ENCODE measurements at regions not wholly inside any gene's neighbourhood (a gene's known extent, or its start where the extent isn't known, plus 50 kb on each side); places are given as distances from the start of the nearest gene placed in this dataset.

DNA sequence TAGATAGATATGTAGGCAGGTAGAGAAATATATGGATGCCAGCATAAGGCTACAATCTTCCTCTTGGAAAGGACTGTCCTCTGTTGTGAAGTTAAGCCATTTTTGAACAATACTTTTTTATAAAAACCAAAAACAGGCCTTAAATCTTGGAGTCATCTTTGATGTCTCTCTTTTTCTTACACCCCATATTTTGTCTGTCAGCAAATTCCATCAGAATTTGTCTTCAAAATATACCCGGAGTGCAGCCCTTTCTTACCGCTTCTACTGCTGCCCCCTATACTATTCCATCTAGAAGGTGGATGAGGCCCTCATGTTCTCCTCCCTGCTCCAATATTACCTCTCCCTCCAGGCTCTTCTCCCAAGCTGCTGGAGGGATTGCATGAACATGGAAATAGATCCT lies 326.5 kb downstream of the HAPSTR1 start:
- no peaks in the 10 kb centered on the region for H3K27me3 ChIP-seq (ENCODE audit: control insufficient read depth, insufficient read depth, low read length)
- H3K4me3 ChIP-seq (ENCODE audit: insufficient read depth, low read depth, low read length): no peak overlapping the region
- no peaks in the 10 kb centered on the region for H3K36me3 ChIP-seq (replicated peaks; ENCODE audit: control insufficient read depth, insufficient read depth, low read length)
- DNase-seq: no peak

- DNase-seq: no peak
- Histone ChIP-seq H3K4me3 (ENCODE audit: insufficient read depth, low read depth, low read length) (no peak overlapping the region), H3K27me3 (ENCODE audit: control insufficient read depth, insufficient read depth, low read length) (no peaks in the 10 kb centered on the region), H3K36me3 (replicated peaks; ENCODE audit: control insufficient read depth, insufficient read depth, low read length) (no peaks in the 10 kb centered on the region)
Measured at GRCh38 chr16:9419161-9419560, 327.7 kb downstream of the HAPSTR1 start.

GRCh38 chr16:9422762-9423513 lies 331.5 kb downstream of the HAPSTR1 start:
- Histone ChIP-seq H3K36me3 (replicated peaks; ENCODE audit: control insufficient read depth, insufficient read depth, low read length) (no peaks in the 10 kb centered on the region), H3K4me3 (ENCODE audit: insufficient read depth, low read depth, low read length) (no peak overlapping the region), H3K27me3 (ENCODE audit: control insufficient read depth, insufficient read depth, low read length) (no peaks in the 10 kb centered on the region)
- DNase-seq: no peak

DNA sequence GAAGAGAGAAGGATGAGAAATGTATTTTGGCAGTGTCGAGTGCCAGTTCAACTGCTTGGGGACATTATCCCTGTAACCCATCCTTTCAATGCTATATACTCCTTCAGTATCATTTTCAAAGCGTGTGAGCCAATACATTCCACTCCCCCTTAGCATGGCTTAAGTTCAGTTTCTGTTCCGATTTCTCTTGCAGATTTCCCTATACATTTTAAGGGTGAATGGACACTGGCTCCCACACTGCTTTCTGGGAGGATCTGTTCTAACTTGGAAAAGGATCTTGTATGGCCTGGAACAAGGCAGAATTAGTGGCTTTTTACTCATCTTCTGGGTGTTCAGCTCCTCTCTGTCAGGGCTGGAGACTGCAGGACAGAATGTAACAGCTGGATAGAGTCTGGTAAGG lies 333.8 kb downstream of the HAPSTR1 start:
- H3K4me3 ChIP-seq (ENCODE audit: insufficient read depth, low read depth, low read length): no peak overlapping the region
- H3K36me3 ChIP-seq (replicated peaks; ENCODE audit: control insufficient read depth, insufficient read depth, low read length): no peaks in the 10 kb centered on the region
- DNase-seq: no peak
- H3K27me3 ChIP-seq (ENCODE audit: control insufficient read depth, insufficient read depth, low read length): no peaks in the 10 kb centered on the region

- H3K36me3 ChIP-seq (replicated peaks; ENCODE audit: control insufficient read depth, insufficient read depth, low read length): no peaks in the 10 kb centered on the region
- DNase-seq: peak; percentile 31
- H3K4me3 ChIP-seq (ENCODE audit: insufficient read depth, low read depth, low read length): no peak overlapping the region
- H3K27me3 ChIP-seq (ENCODE audit: control insufficient read depth, insufficient read depth, low read length): no peaks in the 10 kb centered on the region
Measured at GRCh38 chr16:9428355-9429005, 337.0 kb downstream of the HAPSTR1 start.

DNA sequence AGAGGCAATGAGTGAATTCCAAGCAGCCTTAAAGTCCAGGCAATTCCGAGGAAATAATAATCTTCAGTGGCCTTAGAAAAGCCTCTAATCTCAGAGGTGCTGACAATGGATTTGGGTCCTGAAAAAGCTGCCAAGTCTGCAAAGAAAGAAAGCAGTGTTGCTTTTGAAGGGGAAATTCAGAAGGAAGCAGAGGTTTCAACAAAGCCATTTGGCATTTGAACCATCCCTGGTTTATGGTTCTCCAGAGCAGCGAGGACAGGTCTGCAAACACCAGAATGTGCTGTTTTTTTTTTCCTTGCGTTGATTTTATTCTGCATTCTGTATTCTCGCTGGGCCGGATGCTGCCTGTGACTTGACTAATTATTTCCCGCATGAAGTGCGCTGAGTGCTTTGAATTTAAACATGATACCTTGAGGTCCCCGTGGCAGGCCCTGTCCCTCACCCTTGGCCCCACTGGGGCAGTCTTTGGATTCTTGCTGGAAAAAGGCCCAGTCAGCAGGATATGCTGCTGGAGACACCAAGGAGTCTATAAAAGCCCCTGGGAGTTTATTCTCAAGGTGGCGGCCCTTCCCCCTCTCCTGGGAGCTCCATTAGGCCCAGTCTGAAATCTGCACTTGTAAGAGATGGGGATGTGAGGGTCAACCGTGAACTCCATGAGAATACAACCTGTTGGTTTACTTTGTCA lies 338.3 kb downstream of the HAPSTR1 start:
- no peak overlapping the region for H3K4me3 ChIP-seq (ENCODE audit: insufficient read depth, low read depth, low read length)
- no peak for DNase-seq
- H3K27me3 ChIP-seq (ENCODE audit: control insufficient read depth, insufficient read depth, low read length): no peaks in the 10 kb centered on the region
- H3K36me3 ChIP-seq (replicated peaks; ENCODE audit: control insufficient read depth, insufficient read depth, low read length): no peaks in the 10 kb centered on the region

DNA sequence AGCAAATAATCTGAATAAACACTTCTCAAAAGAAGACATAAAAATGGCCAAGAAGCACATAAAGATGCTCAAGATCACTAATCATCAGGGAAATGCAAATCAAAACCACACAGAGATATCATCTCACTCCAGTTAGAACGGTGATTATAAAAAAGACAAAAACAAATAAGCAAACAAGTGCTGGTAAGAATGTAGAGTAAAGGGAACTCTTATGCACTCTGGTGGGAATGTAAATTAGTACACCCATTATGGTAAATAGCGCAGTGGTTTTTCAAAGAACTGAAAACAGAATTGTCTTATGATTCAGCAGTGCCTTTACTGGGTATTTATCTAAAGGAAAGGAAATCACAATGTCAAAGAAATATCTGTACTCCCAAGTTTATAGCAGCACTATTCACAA lies 343.2 kb downstream of the HAPSTR1 start:
- Histone ChIP-seq H3K27me3 (ENCODE audit: control insufficient read depth, insufficient read depth, low read length) (no peaks in the 10 kb centered on the region), H3K4me3 (ENCODE audit: insufficient read depth, low read depth, low read length) (no peak overlapping the region), H3K36me3 (replicated peaks; ENCODE audit: control insufficient read depth, insufficient read depth, low read length) (no peaks in the 10 kb centered on the region)
- no peak for DNase-seq

GRCh38 chr16:9436175-9436574 lies 344.7 kb downstream of the HAPSTR1 start:
- DNase-seq: no peak
- Histone ChIP-seq H3K4me3 (ENCODE audit: insufficient read depth, low read depth, low read length) (no peak overlapping the region), H3K36me3 (replicated peaks; ENCODE audit: control insufficient read depth, insufficient read depth, low read length) (no peaks in the 10 kb centered on the region), H3K27me3 (ENCODE audit: control insufficient read depth, insufficient read depth, low read length) (no peaks in the 10 kb centered on the region)

GRCh38 chr16:9437115-9437514 lies 345.7 kb downstream of the HAPSTR1 start:
- Histone ChIP-seq H3K36me3 (replicated peaks; ENCODE audit: control insufficient read depth, insufficient read depth, low read length) (no peaks in the 10 kb centered on the region), H3K4me3 (ENCODE audit: insufficient read depth, low read depth, low read length) (no peak overlapping the region), H3K27me3 (ENCODE audit: control insufficient read depth, insufficient read depth, low read length) (no peaks in the 10 kb centered on the region)
- peak; percentile 23 for DNase-seq

DNA sequence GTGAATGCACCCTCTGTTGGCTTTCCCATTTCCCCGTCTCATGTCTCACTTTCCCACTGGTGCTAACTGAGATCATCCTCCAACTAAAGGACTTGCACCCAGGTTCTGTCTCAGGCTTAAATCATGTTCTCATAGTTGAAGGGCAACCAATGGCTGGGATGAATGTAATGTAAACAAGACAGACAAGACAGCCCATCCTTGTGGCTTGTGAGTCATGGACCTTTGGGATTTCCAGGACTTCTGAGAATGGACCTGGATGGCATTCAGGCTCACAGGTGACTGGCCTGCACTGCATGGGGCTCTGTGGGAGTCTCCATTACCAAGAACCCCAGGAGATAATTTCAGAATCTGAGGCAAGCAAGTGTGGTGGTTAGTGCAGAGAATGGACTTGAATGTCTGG lies 347.5 kb downstream of the HAPSTR1 start:
- Histone ChIP-seq H3K4me3 (ENCODE audit: insufficient read depth, low read depth, low read length) (no peak overlapping the region), H3K27me3 (ENCODE audit: control insufficient read depth, insufficient read depth, low read length) (no peaks in the 10 kb centered on the region), H3K36me3 (replicated peaks; ENCODE audit: control insufficient read depth, insufficient read depth, low read length) (no peaks in the 10 kb centered on the region)
- no peak for DNase-seq

GRCh38 chr16:9441012-9441411 lies 349.6 kb downstream of the HAPSTR1 start:
- H3K36me3 ChIP-seq (replicated peaks; ENCODE audit: control insufficient read depth, insufficient read depth, low read length): no peaks in the 10 kb centered on the region
- H3K4me3 ChIP-seq (ENCODE audit: insufficient read depth, low read depth, low read length): no peak overlapping the region
- no peak for DNase-seq
- H3K27me3 ChIP-seq (ENCODE audit: control insufficient read depth, insufficient read depth, low read length): no peaks in the 10 kb centered on the region

- Histone ChIP-seq H3K36me3 (replicated peaks; ENCODE audit: control insufficient read depth, insufficient read depth, low read length) (no peaks in the 10 kb centered on the region), H3K4me3 (ENCODE audit: insufficient read depth, low read depth, low read length) (no peak overlapping the region), H3K27me3 (ENCODE audit: control insufficient read depth, insufficient read depth, low read length) (no peaks in the 10 kb centered on the region)
- DNase-seq: no peak
Measured at GRCh38 chr16:9443864-9444263, 352.4 kb downstream of the HAPSTR1 start.

GRCh38 chr16:9446471-9447194 lies 355.2 kb downstream of the HAPSTR1 start:
- H3K36me3 ChIP-seq (replicated peaks; ENCODE audit: control insufficient read depth, insufficient read depth, low read length): no peaks in the 10 kb centered on the region
- DNase-seq: no peak
- H3K27me3 ChIP-seq (ENCODE audit: control insufficient read depth, insufficient read depth, low read length): no peaks in the 10 kb centered on the region
- H3K4me3 ChIP-seq (ENCODE audit: insufficient read depth, low read depth, low read length): no peak overlapping the region

DNA sequence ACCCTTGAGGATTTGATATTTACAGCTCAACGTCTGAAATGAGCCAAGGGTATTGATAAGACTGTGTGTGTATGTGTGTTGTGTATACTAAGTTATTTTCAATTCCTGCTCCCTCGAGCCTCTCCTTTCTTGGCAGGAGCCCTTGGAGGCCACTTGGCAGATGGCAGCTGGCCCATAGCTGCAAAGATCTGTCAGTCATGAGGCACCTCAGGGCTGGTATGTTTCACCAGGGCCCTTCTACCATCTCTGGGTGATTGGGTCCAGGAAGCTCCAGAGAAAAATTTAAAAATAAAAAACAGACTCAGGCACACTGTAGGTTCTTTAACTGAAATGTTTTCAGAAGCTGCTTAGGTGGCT lies 355.7 kb downstream of the HAPSTR1 start:
- DNase-seq: no peak
- Histone ChIP-seq H3K36me3 (replicated peaks; ENCODE audit: control insufficient read depth, insufficient read depth, low read length) (no peaks in the 10 kb centered on the region), H3K4me3 (ENCODE audit: insufficient read depth, low read depth, low read length) (no peak overlapping the region), H3K27me3 (ENCODE audit: control insufficient read depth, insufficient read depth, low read length) (no peaks in the 10 kb centered on the region)

- no peak for DNase-seq
- no peaks in the 10 kb centered on the region for H3K36me3 ChIP-seq (replicated peaks; ENCODE audit: control insufficient read depth, insufficient read depth, low read length)
- H3K27me3 ChIP-seq (ENCODE audit: control insufficient read depth, insufficient read depth, low read length): no peaks in the 10 kb centered on the region
Measured at GRCh38 chr16:9447699-9448098, 356.3 kb downstream of the HAPSTR1 start.

More at GRCh38 chr16:9447699-9448098, 356.3 kb downstream of the HAPSTR1 start:
- H3K4me3 ChIP-seq (ENCODE audit: insufficient read depth, low read depth, low read length): no peak overlapping the region
